ENCODE measurements at regions not wholly inside any gene's neighbourhood (a gene's known extent, or its start where the extent isn't known, plus 50 kb on each side); places are given as distances from the start of the nearest gene placed in this dataset.

DNA sequence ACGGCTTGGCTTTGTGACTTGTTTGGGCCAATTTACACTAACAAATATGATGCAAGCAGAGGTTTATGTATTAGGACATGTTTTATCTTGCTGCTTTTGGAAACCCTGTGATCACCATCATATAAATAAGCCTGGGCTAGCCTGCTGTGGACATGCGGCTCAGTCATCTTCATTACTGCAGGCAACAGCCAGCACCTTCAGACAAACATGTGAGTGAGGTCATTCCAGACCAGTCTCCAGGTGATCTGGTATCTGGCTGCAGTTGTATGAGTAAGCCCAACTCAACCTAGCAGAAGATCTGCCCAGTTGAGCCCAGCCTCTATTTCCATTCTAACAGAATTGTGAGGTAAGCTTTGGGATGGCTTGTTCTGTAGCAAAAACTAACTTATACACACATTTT lies 254.6 kb upstream of the ATP5MC3 start:
- TF ChIP-seq EZH2phosphoT487 (IDR thresholded peaks at IDR 0.05; ENCODE audit: insufficient read depth, low read depth), result no peak
- no peak for TF ChIP-seq EZH2 (IDR thresholded peaks at IDR 0.05; ENCODE audit: insufficient read depth, poor library complexity, severe bottlenecking)

Measured in GM23248 (cell line).